DOHH2 (cell line): ENCODE measurements at regions not wholly inside any gene's neighbourhood (a gene's known extent, or its start where the extent isn't known, plus 50 kb on each side); places are given as distances from the start of the nearest gene placed in this dataset.
A peak's percentile ranks its signal among the peaks of the same experiment; 100 is the strongest.

Experiments used
- EZH2phosphoT487 ChIP-seq: fragments of 200-600 bp; sonication (generic); IDR thresholded peaks from 2 replicates; pipeline ENCODE4 v1.6.1; 2017; ENCODE audit warnings: borderline replicate concordance, mild to moderate bottlenecking, antibody characterized with exemption, low read length, moderate library complexity, mixed read lengths
- TF ChIP-seq, protein P1 (sequence below): fragments of 200-600 bp; sonication (generic); IDR thresholded peaks from one replicate; pipeline ENCODE4 v1.5.1; 2014; ENCODE audit warnings: antibody characterized with exemption, mild to moderate bottlenecking, low read depth, low read length; ENCODE audit not compliant: poor library complexity, severe bottlenecking

GRCh38 chr18:57970356-57971095, 73.5 kb upstream of the NEDD4L start:
- TF ChIP-seq, protein P1, sequence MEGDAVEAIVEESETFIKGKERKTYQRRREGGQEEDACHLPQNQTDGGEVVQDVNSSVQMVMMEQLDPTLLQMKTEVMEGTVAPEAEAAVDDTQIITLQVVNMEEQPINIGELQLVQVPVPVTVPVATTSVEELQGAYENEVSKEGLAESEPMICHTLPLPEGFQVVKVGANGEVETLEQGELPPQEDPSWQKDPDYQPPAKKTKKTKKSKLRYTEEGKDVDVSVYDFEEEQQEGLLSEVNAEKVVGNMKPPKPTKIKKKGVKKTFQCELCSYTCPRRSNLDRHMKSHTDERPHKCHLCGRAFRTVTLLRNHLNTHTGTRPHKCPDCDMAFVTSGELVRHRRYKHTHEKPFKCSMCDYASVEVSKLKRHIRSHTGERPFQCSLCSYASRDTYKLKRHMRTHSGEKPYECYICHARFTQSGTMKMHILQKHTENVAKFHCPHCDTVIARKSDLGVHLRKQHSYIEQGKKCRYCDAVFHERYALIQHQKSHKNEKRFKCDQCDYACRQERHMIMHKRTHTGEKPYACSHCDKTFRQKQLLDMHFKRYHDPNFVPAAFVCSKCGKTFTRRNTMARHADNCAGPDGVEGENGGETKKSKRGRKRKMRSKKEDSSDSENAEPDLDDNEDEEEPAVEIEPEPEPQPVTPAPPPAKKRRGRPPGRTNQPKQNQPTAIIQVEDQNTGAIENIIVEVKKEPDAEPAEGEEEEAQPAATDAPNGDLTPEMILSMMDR: peak; percentile 78
- TF ChIP-seq EZH2phosphoT487: no peak
